ENCODE measurements at regions not wholly inside any gene's neighbourhood (a gene's known extent, or its start where the extent isn't known, plus 50 kb on each side); places are given as distances from the start of the nearest gene placed in this dataset.

DNA sequence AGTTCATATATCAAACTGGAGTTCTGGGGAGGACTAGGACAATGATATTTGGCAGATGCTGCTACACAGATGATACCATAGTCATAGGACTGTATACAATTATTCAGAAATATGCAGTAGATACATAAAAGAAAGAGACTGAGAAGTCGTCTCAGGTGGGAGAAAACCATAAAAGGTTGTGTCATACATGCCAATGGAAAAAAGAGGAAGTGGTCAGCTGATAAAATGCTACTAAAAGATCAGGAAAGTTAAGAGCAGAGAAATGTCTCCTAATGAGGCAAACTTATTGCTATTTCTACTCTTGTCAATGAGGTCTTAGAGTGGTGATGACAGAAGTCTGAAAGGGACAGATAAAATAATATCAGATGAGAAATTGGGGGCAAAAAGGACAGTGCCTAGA lies 407.6 kb downstream of the COL12A1 start:
- Histone ChIP-seq H3K36me3 (no peaks in the 10 kb centered on the region), H3K27ac (no peak overlapping the region), H3K4me1 (ENCODE audit: control insufficient read depth in 1 of 2, low read depth in 2 of 2) (no peaks in the 10 kb centered on the region), H3K9me3 (no peaks in the 10 kb centered on the region), H3K4me3 (no peak overlapping the region), H3K27me3 (replicated peaks; ENCODE audit: insufficient read depth) (no peaks in the 10 kb centered on the region)
- DNase-seq (ENCODE audit: low spot score) (no peak), ATAC-seq (ENCODE audit: insufficient number of reproducible peaks, low FRiP score, low read depth) (no peak)
- TF ChIP-seq, protein P1, sequence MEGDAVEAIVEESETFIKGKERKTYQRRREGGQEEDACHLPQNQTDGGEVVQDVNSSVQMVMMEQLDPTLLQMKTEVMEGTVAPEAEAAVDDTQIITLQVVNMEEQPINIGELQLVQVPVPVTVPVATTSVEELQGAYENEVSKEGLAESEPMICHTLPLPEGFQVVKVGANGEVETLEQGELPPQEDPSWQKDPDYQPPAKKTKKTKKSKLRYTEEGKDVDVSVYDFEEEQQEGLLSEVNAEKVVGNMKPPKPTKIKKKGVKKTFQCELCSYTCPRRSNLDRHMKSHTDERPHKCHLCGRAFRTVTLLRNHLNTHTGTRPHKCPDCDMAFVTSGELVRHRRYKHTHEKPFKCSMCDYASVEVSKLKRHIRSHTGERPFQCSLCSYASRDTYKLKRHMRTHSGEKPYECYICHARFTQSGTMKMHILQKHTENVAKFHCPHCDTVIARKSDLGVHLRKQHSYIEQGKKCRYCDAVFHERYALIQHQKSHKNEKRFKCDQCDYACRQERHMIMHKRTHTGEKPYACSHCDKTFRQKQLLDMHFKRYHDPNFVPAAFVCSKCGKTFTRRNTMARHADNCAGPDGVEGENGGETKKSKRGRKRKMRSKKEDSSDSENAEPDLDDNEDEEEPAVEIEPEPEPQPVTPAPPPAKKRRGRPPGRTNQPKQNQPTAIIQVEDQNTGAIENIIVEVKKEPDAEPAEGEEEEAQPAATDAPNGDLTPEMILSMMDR (IDR thresholded peaks at IDR 0.05): no peak

DNA sequence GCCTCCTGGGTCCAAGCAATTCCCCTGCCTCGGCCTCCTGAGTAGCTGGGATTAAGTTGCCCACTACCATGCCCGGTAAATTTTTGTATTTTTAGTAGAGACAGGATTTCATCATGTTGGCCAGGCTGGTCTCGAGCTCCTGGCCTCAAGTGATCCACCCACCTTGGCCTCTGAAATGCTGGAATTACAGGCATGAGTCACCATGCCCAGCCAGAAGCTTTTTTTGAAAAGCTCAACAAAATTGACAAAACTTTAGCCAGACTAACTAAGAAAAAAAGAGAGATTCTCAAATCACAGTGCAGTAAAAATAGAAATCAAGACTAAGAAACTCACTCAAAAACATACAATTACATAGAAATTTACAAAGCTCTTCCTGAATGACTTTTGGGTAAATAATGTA lies 420.6 kb downstream of the COL12A1 start:
- TF ChIP-seq, protein P1 (IDR thresholded peaks at IDR 0.05): no peak
- Histone ChIP-seq H3K27me3 (replicated peaks; ENCODE audit: insufficient read depth) (no peaks in the 10 kb centered on the region), H3K4me1 (ENCODE audit: control insufficient read depth in 1 of 2, low read depth in 2 of 2) (peaks cover 0 to 7% of the 10 kb centered on the region in 2 donors), H3K4me3 (no peak overlapping the region), H3K9me3 (no peaks in the 10 kb centered on the region), H3K36me3 (no peaks in the 10 kb centered on the region), H3K27ac (no peak overlapping the region)
- no peak for DNase-seq (ENCODE audit: low spot score)
- ATAC-seq (ENCODE audit: insufficient number of reproducible peaks, low FRiP score, low read depth): no peak

DNA sequence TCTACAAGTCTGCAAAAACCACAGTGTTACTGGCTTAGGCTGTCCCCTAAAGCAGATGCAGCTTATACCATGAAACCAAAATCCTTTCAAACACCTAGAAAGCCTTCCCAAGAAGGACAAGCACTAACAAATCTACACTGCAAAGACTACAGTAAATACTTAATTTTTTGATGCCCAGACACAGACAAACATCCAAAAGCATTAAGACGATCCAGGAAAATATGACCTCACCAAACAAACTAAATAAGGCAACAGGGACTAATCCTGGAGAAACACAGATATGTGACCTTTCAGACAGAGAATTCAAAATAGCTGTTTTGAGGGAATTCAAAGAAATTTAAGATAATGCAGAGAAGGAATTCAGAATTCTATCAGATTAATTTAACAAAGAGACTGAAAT lies 423.5 kb downstream of the COL12A1 start:
- no peaks in the 10 kb centered on the region for H3K27me3 ChIP-seq (replicated peaks; ENCODE audit: insufficient read depth)
- no peaks in the 10 kb centered on the region for H3K36me3 ChIP-seq
- ATAC-seq (ENCODE audit: insufficient number of reproducible peaks, low FRiP score, low read depth) (no peak), DNase-seq (ENCODE audit: low spot score) (no peak)
- peaks cover 0 to 7% of the 10 kb centered on the region in 2 donors for H3K4me1 ChIP-seq (ENCODE audit: control insufficient read depth in 1 of 2, low read depth in 2 of 2)
- H3K9me3 ChIP-seq: no peaks in the 10 kb centered on the region
- no peak overlapping the region for H3K27ac ChIP-seq
- H3K4me3 ChIP-seq: no peak overlapping the region
- TF ChIP-seq, protein P1 (IDR thresholded peaks at IDR 0.05): no peak

DNA sequence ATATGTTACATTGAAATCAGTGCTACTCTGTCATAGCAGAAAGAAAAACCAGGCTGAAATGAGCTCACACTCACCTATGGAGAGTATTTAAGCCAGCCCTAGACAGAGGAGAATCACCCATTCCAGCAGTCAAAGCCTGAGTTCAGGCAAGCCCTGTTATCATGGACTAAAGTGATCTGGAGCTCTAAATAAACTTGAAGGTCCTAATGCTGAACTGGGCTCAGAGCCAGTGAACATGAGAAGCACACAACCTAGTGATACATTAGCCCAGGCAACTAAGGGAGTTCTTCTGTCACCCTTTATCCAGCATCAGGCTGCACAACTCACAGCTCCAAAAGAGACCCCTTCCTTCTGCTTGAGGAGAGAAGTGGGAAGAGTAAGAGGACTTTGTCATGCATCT lies 425.0 kb downstream of the COL12A1 start:
- Histone ChIP-seq H3K4me3 (no peak overlapping the region), H3K9me3 (no peaks in the 10 kb centered on the region), H3K27me3 (replicated peaks; ENCODE audit: insufficient read depth) (peaks cover 4% of the 10 kb centered on the region), H3K36me3 (no peaks in the 10 kb centered on the region), H3K27ac (no peak overlapping the region), H3K4me1 (ENCODE audit: control insufficient read depth in 1 of 2, low read depth in 2 of 2) (peaks cover 0 to 7% of the 10 kb centered on the region in 2 donors)
- ATAC-seq (ENCODE audit: insufficient number of reproducible peaks, low FRiP score, low read depth) (no peak), DNase-seq (ENCODE audit: low spot score) (no peak)
- TF ChIP-seq, protein P1 (IDR thresholded peaks at IDR 0.05): no peak

DNA sequence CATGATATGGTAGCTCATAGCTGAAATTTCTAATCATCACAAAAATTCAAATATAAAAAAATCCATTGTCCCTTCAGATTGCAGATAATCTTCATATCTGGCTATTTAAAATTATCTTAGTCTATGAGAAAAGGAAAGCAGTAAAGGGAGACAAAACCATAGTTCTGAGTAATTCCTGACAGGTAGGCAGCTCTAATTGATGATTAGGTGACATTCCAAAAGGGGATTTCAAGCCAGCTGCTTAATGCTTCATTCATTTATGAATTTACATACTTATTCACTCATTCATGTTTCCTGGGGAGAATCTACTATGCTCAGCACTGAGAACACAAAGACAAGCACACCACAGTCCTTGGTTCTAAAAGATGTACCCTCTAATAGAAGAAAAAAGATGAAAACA lies 437.1 kb downstream of the COL12A1 start:
- DNase-seq (ENCODE audit: low spot score) (no peak), ATAC-seq (ENCODE audit: insufficient number of reproducible peaks, low FRiP score, low read depth) (no peak)
- Histone ChIP-seq H3K27me3 (replicated peaks; ENCODE audit: insufficient read depth) (no peaks in the 10 kb centered on the region), H3K27ac (no peak overlapping the region), H3K9me3 (no peaks in the 10 kb centered on the region), H3K4me1 (ENCODE audit: control insufficient read depth in 1 of 2, low read depth in 2 of 2) (peaks cover 3 to 4% of the 10 kb centered on the region in 2 donors), H3K4me3 (no peak overlapping the region), H3K36me3 (no peaks in the 10 kb centered on the region)
- TF ChIP-seq, protein P1 (IDR thresholded peaks at IDR 0.05): no peak

Data from thoracic aorta (tissue), 2 donors.